H1 (cell line): ENCODE measurements at regions not wholly inside any gene's neighbourhood (a gene's known extent, or its start where the extent isn't known, plus 50 kb on each side); places are given as distances from the start of the nearest gene placed in this dataset.

Experiments used
- BACH1 ChIP-seq: IDR thresholded peaks from 2 replicates; pipeline ENCODE4 v1.6.1; 2012; ENCODE audit warnings: low read length, improper control_type of control experiment
- CHD2 ChIP-seq: IDR thresholded peaks from 2 replicates; pipeline ENCODE4 v1.6.1; 2012; ENCODE audit warnings: low read length, improper control_type of control experiment
- EGR1 ChIP-seq: IDR thresholded peaks from 2 replicates; pipeline ENCODE4 v1.6.1; 2011; ENCODE audit warnings: low read depth, low read length, borderline replicate concordance
- EZH2 ChIP-seq: fragments of 200-600 bp; sonication (generic); IDR thresholded peaks from 2 replicates; pipeline ENCODE4 v1.7.1; 2012; ENCODE audit warnings: low read depth, mild to moderate bottlenecking, moderate library complexity, low read length, inconsistent platforms; ENCODE audit not compliant: severe bottlenecking
- GTF2F1 ChIP-seq: IDR thresholded peaks from 2 replicates; pipeline ENCODE4 v1.6.1; 2012; ENCODE audit warnings: low read depth, low read length, improper control_type of control experiment, borderline replicate concordance
- MAFK ChIP-seq: IDR thresholded peaks from 2 replicates; pipeline ENCODE4 v1.6.1; 2012; ENCODE audit warnings: low read depth, mild to moderate bottlenecking, improper control_type of control experiment, low read length
- RAD21 ChIP-seq, 2 experiments: IDR thresholded peaks in 1 of 2; conservative IDR thresholded peaks in 1 of 2; 2 replicates each; pipeline ENCODE4 v1.6.1; 2011; ENCODE audit warnings: low read depth in 2 of 2, low read length in 2 of 2, improper control_type of control experiment in 1 of 2, inconsistent platforms in 1 of 2, mild to moderate bottlenecking in 1 of 2, moderate library complexity in 1 of 2
- RXRA ChIP-seq: IDR thresholded peaks from 2 replicates; pipeline ENCODE4 v1.6.1; 2011; ENCODE audit warnings: low read depth, mild to moderate bottlenecking, low read length, moderate library complexity; ENCODE audit not compliant: insufficient read depth
- SIN3A ChIP-seq, 2 experiments: IDR thresholded peaks in 1 of 2; conservative IDR thresholded peaks in 1 of 2; 2 replicates each; pipeline ENCODE4 v1.6.1; 2011 to 2012; ENCODE audit warnings: low read length in 2 of 2, improper control_type of control experiment in 1 of 2, low read depth in 1 of 2, mild to moderate bottlenecking in 1 of 2
- SP1 ChIP-seq: IDR thresholded peaks from 2 replicates; pipeline ENCODE4 v1.6.1; 2011; ENCODE audit warnings: low read depth, low read length
- SP4 ChIP-seq: IDR thresholded peaks from 2 replicates; pipeline ENCODE4 v1.6.1; 2012; ENCODE audit warnings: low read length, inconsistent platforms
- YY1 ChIP-seq: IDR thresholded peaks from 2 replicates; pipeline ENCODE4 v1.6.1; 2011; ENCODE audit warnings: low read depth, mild to moderate bottlenecking, low read length
- TF ChIP-seq, protein P1 (sequence below): fragments of 300-600 bp; sonication (generic); IDR thresholded peaks from 2 replicates; pipeline ENCODE4 v1.7.1; 2012; ENCODE audit warnings: low read length, moderate library complexity, mild to moderate bottlenecking, inconsistent platforms; ENCODE audit not compliant: insufficient replicate concordance

DNA sequence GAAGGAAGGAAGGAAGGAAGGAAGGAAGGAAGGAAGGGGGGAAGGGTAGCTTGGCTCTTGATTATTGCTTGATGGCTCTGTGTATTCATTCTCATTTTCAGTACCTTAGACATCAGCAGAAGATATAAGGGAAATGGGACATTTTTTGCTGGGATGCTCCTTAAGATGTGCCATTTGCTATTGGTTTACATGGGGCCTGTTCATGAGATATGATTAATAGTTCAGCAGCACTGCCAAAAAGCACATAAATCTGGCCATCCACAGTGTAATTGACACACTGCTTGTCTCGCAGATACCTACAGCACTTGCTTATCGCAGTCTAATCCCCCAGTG lies 137.5 kb upstream of the JARID2 start (continued):
- TF ChIP-seq, protein P1, sequence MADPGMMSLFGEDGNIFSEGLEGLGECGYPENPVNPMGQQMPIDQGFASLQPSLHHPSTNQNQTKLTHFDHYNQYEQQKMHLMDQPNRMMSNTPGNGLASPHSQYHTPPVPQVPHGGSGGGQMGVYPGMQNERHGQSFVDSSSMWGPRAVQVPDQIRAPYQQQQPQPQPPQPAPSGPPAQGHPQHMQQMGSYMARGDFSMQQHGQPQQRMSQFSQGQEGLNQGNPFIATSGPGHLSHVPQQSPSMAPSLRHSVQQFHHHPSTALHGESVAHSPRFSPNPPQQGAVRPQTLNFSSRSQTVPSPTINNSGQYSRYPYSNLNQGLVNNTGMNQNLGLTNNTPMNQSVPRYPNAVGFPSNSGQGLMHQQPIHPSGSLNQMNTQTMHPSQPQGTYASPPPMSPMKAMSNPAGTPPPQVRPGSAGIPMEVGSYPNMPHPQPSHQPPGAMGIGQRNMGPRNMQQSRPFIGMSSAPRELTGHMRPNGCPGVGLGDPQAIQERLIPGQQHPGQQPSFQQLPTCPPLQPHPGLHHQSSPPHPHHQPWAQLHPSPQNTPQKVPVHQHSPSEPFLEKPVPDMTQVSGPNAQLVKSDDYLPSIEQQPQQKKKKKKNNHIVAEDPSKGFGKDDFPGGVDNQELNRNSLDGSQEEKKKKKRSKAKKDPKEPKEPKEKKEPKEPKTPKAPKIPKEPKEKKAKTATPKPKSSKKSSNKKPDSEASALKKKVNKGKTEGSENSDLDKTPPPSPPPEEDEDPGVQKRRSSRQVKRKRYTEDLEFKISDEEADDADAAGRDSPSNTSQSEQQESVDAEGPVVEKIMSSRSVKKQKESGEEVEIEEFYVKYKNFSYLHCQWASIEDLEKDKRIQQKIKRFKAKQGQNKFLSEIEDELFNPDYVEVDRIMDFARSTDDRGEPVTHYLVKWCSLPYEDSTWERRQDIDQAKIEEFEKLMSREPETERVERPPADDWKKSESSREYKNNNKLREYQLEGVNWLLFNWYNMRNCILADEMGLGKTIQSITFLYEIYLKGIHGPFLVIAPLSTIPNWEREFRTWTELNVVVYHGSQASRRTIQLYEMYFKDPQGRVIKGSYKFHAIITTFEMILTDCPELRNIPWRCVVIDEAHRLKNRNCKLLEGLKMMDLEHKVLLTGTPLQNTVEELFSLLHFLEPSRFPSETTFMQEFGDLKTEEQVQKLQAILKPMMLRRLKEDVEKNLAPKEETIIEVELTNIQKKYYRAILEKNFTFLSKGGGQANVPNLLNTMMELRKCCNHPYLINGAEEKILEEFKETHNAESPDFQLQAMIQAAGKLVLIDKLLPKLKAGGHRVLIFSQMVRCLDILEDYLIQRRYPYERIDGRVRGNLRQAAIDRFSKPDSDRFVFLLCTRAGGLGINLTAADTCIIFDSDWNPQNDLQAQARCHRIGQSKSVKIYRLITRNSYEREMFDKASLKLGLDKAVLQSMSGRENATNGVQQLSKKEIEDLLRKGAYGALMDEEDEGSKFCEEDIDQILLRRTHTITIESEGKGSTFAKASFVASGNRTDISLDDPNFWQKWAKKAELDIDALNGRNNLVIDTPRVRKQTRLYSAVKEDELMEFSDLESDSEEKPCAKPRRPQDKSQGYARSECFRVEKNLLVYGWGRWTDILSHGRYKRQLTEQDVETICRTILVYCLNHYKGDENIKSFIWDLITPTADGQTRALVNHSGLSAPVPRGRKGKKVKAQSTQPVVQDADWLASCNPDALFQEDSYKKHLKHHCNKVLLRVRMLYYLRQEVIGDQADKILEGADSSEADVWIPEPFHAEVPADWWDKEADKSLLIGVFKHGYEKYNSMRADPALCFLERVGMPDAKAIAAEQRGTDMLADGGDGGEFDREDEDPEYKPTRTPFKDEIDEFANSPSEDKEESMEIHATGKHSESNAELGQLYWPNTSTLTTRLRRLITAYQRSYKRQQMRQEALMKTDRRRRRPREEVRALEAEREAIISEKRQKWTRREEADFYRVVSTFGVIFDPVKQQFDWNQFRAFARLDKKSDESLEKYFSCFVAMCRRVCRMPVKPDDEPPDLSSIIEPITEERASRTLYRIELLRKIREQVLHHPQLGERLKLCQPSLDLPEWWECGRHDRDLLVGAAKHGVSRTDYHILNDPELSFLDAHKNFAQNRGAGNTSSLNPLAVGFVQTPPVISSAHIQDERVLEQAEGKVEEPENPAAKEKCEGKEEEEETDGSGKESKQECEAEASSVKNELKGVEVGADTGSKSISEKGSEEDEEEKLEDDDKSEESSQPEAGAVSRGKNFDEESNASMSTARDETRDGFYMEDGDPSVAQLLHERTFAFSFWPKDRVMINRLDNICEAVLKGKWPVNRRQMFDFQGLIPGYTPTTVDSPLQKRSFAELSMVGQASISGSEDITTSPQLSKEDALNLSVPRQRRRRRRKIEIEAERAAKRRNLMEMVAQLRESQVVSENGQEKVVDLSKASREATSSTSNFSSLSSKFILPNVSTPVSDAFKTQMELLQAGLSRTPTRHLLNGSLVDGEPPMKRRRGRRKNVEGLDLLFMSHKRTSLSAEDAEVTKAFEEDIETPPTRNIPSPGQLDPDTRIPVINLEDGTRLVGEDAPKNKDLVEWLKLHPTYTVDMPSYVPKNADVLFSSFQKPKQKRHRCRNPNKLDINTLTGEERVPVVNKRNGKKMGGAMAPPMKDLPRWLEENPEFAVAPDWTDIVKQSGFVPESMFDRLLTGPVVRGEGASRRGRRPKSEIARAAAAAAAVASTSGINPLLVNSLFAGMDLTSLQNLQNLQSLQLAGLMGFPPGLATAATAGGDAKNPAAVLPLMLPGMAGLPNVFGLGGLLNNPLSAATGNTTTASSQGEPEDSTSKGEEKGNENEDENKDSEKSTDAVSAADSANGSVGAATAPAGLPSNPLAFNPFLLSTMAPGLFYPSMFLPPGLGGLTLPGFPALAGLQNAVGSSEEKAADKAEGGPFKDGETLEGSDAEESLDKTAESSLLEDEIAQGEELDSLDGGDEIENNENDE = no peak
- TF ChIP-seq BACH1 = no peak
- no peak for TF ChIP-seq SIN3A (conservative IDR thresholded peaks at IDR 0.05 in 1 of 2, IDR thresholded peaks at IDR 0.05 in 1 of 2; ENCODE audit: low read depth in 1 of 2, low read length in 2 of 2)
- TF ChIP-seq SP1 = no peak
- no peak for TF ChIP-seq SP4
- TF ChIP-seq CHD2 = no peak
- TF ChIP-seq GTF2F1 = no peak
- TF ChIP-seq RAD21 (IDR thresholded peaks at IDR 0.05 in 1 of 2, conservative IDR thresholded peaks at IDR 0.05 in 1 of 2; ENCODE audit: low read depth in 2 of 2, low read length in 2 of 2) = no peak
- TF ChIP-seq YY1 = no peak
- TF ChIP-seq RXRA = no peak
- no peak for TF ChIP-seq EZH2
- TF ChIP-seq EGR1 = no peak
- TF ChIP-seq MAFK = no peak
